Endothelial cell of umbilical vein (primary cell): ENCODE measurements at regions not wholly inside any gene's neighbourhood (a gene's known extent, or its start where the extent isn't known, plus 50 kb on each side); places are given as distances from the start of the nearest gene placed in this dataset.

Experiments
- BruUV-seq: library from RNA; stranded (reverse); fragments of 400-500 nt; replicated peaks from 2 replicates; lab custom pipeline; 2021; lab: Mats Ljungman, UMichigan
- CTCF ChIA-PET: fragments of 300-600, 350-600 bp; sonication (Branson Sonifier 250); formaldehyde crosslinking; loops from one replicate; lab custom pipeline; 2021; ENCODE audit warnings: antibody characterized with exemption, inconsistent platforms; lab: Charles Lee
- POLR2A ChIA-PET: fragments of 300-600, 350-600 bp; sonication (Branson Sonifier 250); formaldehyde crosslinking; loops from one replicate; lab custom pipeline; 2021; ENCODE audit warnings: antibody characterized with exemption, inconsistent platforms; lab: Charles Lee
- DNase-seq: peaks from one replicate; pipeline ENCODE4 v3.0.0-alpha.2; 2011; ENCODE audit warnings: low read depth, low spot score
- FAIRE-seq: peaks from 2 replicates; lab custom pipeline; 2011; peaks lifted over from hg19 to GRCh38; lab: Jason Lieb, UNC
- H2AFZ ChIP-seq: 2 replicates; pipeline ENCODE4 v1.6.0; 2012; ENCODE audit warnings: low read depth, low read length, control low read depth, inconsistent platforms
- H3K27ac ChIP-seq: 2 replicates; pipeline ENCODE4 v1.5.1; 2011; ENCODE audit warnings: low read depth, mild to moderate bottlenecking, control low read depth, low read length, moderate library complexity; ENCODE audit not compliant: insufficient read depth
- H3K27me3 ChIP-seq, 2 experiments: 2 replicates each; pipeline versions ENCODE4 v1.6.0 to v1.6.1; 2011; ENCODE audit warnings: low read length in 2 of 2, mixed read lengths in 1 of 2; ENCODE audit not compliant: control insufficient read depth in 2 of 2, insufficient read depth in 2 of 2
- H3K36me3 ChIP-seq, 2 experiments: 2 replicates in 1 of 2; 3 replicates in 1 of 2; pipeline ENCODE4 v1.5.1; 2011; ENCODE audit warnings: low read length in 2 of 2, mild to moderate bottlenecking in 1 of 2, moderate library complexity in 1 of 2; ENCODE audit not compliant: control insufficient read depth in 2 of 2, insufficient read depth in 2 of 2; ENCODE audit errors: extremely low read depth in 1 of 2
- H3K4me1 ChIP-seq: 3 replicates; pipeline ENCODE4 v1.5.1; 2011; ENCODE audit warnings: mild to moderate bottlenecking, low read length; ENCODE audit not compliant: control insufficient read depth, insufficient read depth; ENCODE audit errors: extremely low read depth
- H3K4me2 ChIP-seq: 2 replicates; pipeline ENCODE4 v1.6.1; 2011; ENCODE audit warnings: low read length, control low read depth, mixed read lengths; ENCODE audit not compliant: insufficient read depth
- H3K4me3 ChIP-seq, 3 experiments: fragments of 200-600 bp in 1 of 3; sonication (generic), shearing (Covaris generic) in 1 of 3; replicated peaks in 1 of 3; 2 replicates each; pipeline ENCODE4 v1.5.1; 2011 to 2016; ENCODE audit warnings: control low read depth in 3 of 3, low read length in 3 of 3, mild to moderate bottlenecking in 2 of 3, inconsistent platforms in 1 of 3, low read depth in 1 of 3, moderate library complexity in 1 of 3; ENCODE audit not compliant: insufficient read depth in 1 of 3
- H3K79me2 ChIP-seq: 2 replicates; pipeline ENCODE4 v1.6.0; 2012; ENCODE audit warnings: low read length, inconsistent platforms; ENCODE audit not compliant: control insufficient read depth, insufficient read depth
- H3K9ac ChIP-seq: replicated peaks from 2 replicates; pipeline ENCODE3; 2011; ENCODE audit warnings: low read length, control low read depth; ENCODE audit not compliant: insufficient read depth; ENCODE audit errors: extremely low read depth
- H3K9me1 ChIP-seq: replicated peaks from 3 replicates; pipeline ENCODE4 v1.6.0; 2011; ENCODE audit warnings: mild to moderate bottlenecking, low read length; ENCODE audit not compliant: control insufficient read depth, insufficient read depth; ENCODE audit errors: extremely low read depth
- H3K9me3 ChIP-seq: replicated peaks from 2 replicates; pipeline ENCODE4 v1.5.1; 2012; ENCODE audit warnings: low read length, inconsistent platforms; ENCODE audit not compliant: control insufficient read depth, insufficient read depth
- H4K20me1 ChIP-seq: replicated peaks from 2 replicates; pipeline ENCODE3; 2011; ENCODE audit warnings: mild to moderate bottlenecking, low read length; ENCODE audit not compliant: control insufficient read depth, insufficient read depth; ENCODE audit errors: extremely low read depth
- FOS ChIP-seq: IDR thresholded peaks from 2 replicates; pipeline ENCODE4 v1.6.1; 2011; ENCODE audit warnings: mild to moderate bottlenecking, low read length, moderate library complexity, borderline replicate concordance; ENCODE audit not compliant: insufficient read depth
- JUN ChIP-seq: IDR thresholded peaks from 2 replicates; pipeline ENCODE4 v1.6.1; 2011; ENCODE audit warnings: borderline replicate concordance, low read depth; ENCODE audit not compliant: insufficient read length, insufficient read depth
- dilution Hi-C: fragments of 300-500 bp; cut with MboI; formaldehyde crosslinking; loops from one replicate; pipeline ENCODE4 v1.15.0; 2019; ENCODE audit warnings: low sequenced_read_pairs; ENCODE audit not compliant: extremely low pct_ligation_motif_present
- intact Hi-C: fragments of 100-400 bp; cut with micrococcal nuclease; formaldehyde crosslinking; loops from one replicate; pipeline ENCODE4 v1.10.0; 2022
- TF ChIP-seq, protein P1 (sequence below): IDR thresholded peaks from 2 replicates; pipeline ENCODE4 v1.6.1; 2011; ENCODE audit not compliant: insufficient read depth, insufficient read length

DNA sequence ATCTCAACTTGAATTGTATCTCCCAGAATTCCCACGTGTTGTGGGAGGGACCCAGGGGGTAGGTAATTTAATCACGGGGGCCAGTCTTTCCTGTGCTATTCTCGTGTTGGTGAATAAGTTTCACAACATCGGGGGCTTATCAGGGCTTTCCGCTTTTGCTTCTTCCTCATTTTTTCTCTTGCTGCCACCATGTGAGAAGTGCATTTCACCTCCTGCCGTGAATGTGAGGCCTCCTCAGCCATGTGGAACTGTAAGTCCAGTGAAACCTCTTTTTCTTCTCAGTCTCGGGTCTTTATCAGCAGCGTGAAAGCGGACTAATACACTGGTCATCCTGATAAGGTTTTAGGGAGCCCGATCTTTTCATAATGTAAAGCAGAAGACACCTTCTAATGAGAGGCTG, 687.0 kb upstream of the FTMT start:
- Histone ChIP-seq H3K9me3 (no peaks in the 10 kb centered on the region), H3K4me2 (no peak overlapping the region), H4K20me1 (no peaks in the 10 kb centered on the region), H3K36me3 (no peaks in the 10 kb centered on the region), H2AFZ (no peak overlapping the region), H3K27me3 (no peaks in the 10 kb centered on the region), H3K27ac (no peak overlapping the region), H3K4me1 (no peaks in the 10 kb centered on the region), H3K4me3 (no peak overlapping the region), H3K9me1 (no peaks in the 10 kb centered on the region), H3K79me2 (no peaks in the 10 kb centered on the region), H3K9ac (no peak overlapping the region)
- dilution Hi-C loops: no loop called here
- ChIA-PET POLR2A (no interaction called here), CTCF (no interaction called here)
- TF ChIP-seq, protein P1, sequence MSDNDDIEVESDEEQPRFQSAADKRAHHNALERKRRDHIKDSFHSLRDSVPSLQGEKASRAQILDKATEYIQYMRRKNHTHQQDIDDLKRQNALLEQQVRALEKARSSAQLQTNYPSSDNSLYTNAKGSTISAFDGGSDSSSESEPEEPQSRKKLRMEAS: no peak
- no peak for TF ChIP-seq JUN
- intact Hi-C loops: no loop called here
- FAIRE-seq (no peak), DNase-seq (no peak)
- BruUV-seq: no TSS peak

DNA sequence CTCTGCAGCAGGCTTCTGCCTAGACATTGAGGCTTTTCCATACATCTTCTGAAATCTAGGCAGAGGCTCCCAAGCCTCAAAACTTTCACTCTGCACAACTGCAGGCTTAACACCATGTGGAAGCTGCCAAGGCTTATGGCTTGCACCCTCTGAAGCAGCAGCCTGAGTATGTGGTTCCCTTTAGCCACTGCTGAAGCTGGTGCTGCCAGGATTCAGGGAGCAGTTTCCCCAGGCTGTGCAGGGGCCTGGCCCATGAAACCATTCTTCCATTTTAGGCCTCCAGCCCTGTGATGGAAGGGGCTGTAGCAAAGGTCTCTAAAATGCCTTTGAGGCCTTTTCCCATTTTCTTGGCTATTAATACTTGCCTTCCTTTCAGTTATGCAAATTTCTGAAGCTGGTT, 680.3 kb upstream of the FTMT start:
- BruUV-seq: no TSS peak
- H3K9me1 ChIP-seq: no peaks in the 10 kb centered on the region
- no peak for FAIRE-seq

More for the DNA sequence above, 680.3 kb upstream of the FTMT start:
- dilution Hi-C loops (no loop called here), intact Hi-C loops (no loop called here)
- Histone ChIP-seq H3K4me1 (no peaks in the 10 kb centered on the region), H3K36me3 (no peaks in the 10 kb centered on the region), H3K9me3 (no peaks in the 10 kb centered on the region), H3K79me2 (no peaks in the 10 kb centered on the region), H2AFZ (no peak overlapping the region), H3K9ac (no peak overlapping the region), H3K27ac (no peak overlapping the region), H4K20me1 (no peaks in the 10 kb centered on the region), H3K4me3 (no peak overlapping the region), H3K27me3 (no peaks in the 10 kb centered on the region), H3K4me2 (no peak overlapping the region)
- ChIA-PET POLR2A (no interaction called here), CTCF (no interaction called here)
- TF ChIP-seq FOS: no peak
- no peak for DNase-seq
